ENCODE measurements at regions not wholly inside any gene's neighbourhood (a gene's known extent, or its start where the extent isn't known, plus 50 kb on each side); places are given as distances from the start of the nearest gene placed in this dataset.

GRCh38 chr18:38576916-38577315, 1011.3 kb upstream of the CELF4 start:
- Histone ChIP-seq H3K9me3 (ENCODE audit: control insufficient read depth, low read length) (no peaks in the 10 kb centered on the region), H3K4me1 (ENCODE audit: control insufficient read depth, insufficient read depth, low read length, poor library complexity, severe bottlenecking) (no peaks in the 10 kb centered on the region), H3K27me3 (replicated peaks; ENCODE audit: control insufficient read depth, insufficient read depth, low read length, poor library complexity, severe bottlenecking) (no peaks in the 10 kb centered on the region), H3K4me3 (ENCODE audit: insufficient read depth, low read depth, low read length, poor library complexity, severe bottlenecking) (no peak overlapping the region), H3K36me3 (ENCODE audit: control insufficient read depth, insufficient read depth, low read length) (no peaks in the 10 kb centered on the region), H3K27ac (ENCODE audit: insufficient read depth, low read length, poor library complexity, severe bottlenecking) (peak overlapping the region; percentile 14)
- no peak for DNase-seq

DNA sequence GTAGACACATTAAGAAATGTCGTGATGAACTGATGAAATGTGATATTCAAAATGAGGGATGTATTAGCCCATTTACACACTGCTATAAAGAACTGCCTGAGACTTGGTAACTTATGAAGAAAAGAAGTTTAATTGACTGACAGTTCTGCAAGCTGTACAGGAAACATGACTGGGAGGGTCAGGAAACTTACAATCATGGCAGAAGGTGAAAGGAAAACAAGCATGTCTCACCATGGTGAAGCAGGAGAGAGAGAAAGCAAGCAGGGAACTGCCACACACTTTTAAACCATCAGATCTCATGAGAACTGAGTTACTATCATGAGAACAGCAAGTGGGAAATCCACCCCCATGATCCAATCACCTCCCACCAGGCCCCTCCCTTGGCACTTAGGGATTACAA, 1010.8 kb upstream of the CELF4 start:
- no peaks in the 10 kb centered on the region for H3K9me3 ChIP-seq (ENCODE audit: control insufficient read depth, low read length)
- H3K4me3 ChIP-seq (ENCODE audit: insufficient read depth, low read depth, low read length, poor library complexity, severe bottlenecking) = no peak overlapping the region
- no peaks in the 10 kb centered on the region for H3K27me3 ChIP-seq (replicated peaks; ENCODE audit: control insufficient read depth, insufficient read depth, low read length, poor library complexity, severe bottlenecking)
- peak overlapping the region; percentile 14 for H3K27ac ChIP-seq (ENCODE audit: insufficient read depth, low read length, poor library complexity, severe bottlenecking)
- no peaks in the 10 kb centered on the region for H3K36me3 ChIP-seq (ENCODE audit: control insufficient read depth, insufficient read depth, low read length)
- no peak for DNase-seq
- no peaks in the 10 kb centered on the region for H3K4me1 ChIP-seq (ENCODE audit: control insufficient read depth, insufficient read depth, low read length, poor library complexity, severe bottlenecking)

DNA sequence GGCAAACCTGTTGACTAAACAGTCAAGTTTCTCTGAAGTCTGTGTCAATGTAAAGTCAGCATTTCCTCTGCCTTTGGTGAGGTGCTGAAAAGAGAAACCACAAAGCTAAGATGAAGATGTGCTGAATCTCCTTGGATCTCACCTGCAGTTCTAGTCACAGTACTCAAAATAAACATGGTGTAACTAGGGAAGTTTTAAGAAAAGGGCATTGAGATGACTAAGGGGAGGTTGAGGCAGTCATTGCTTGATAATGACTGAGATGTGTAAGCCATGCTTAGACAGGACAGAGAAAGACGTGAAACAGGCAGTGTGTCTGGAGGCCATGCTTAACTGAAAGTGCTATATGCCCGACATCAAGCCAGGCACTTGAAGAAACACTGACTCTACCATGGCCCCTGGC, 1010.0 kb upstream of the CELF4 start:
- H3K27ac ChIP-seq (ENCODE audit: insufficient read depth, low read length, poor library complexity, severe bottlenecking) = peak overlapping the region; percentile 14
- no peaks in the 10 kb centered on the region for H3K4me1 ChIP-seq (ENCODE audit: control insufficient read depth, insufficient read depth, low read length, poor library complexity, severe bottlenecking)
- DNase-seq = no peak
- no peaks in the 10 kb centered on the region for H3K9me3 ChIP-seq (ENCODE audit: control insufficient read depth, low read length)
- H3K4me3 ChIP-seq (ENCODE audit: insufficient read depth, low read depth, low read length, poor library complexity, severe bottlenecking) = no peak overlapping the region
- H3K27me3 ChIP-seq (replicated peaks; ENCODE audit: control insufficient read depth, insufficient read depth, low read length, poor library complexity, severe bottlenecking) = no peaks in the 10 kb centered on the region
- no peaks in the 10 kb centered on the region for H3K36me3 ChIP-seq (ENCODE audit: control insufficient read depth, insufficient read depth, low read length)

- Histone ChIP-seq H3K4me3 (ENCODE audit: insufficient read depth, low read depth, low read length, poor library complexity, severe bottlenecking) (no peak overlapping the region), H3K27me3 (replicated peaks; ENCODE audit: control insufficient read depth, insufficient read depth, low read length, poor library complexity, severe bottlenecking) (no peaks in the 10 kb centered on the region), H3K4me1 (ENCODE audit: control insufficient read depth, insufficient read depth, low read length, poor library complexity, severe bottlenecking) (no peaks in the 10 kb centered on the region), H3K27ac (ENCODE audit: insufficient read depth, low read length, poor library complexity, severe bottlenecking) (no peak overlapping the region), H3K9me3 (ENCODE audit: control insufficient read depth, low read length) (no peaks in the 10 kb centered on the region), H3K36me3 (ENCODE audit: control insufficient read depth, insufficient read depth, low read length) (no peaks in the 10 kb centered on the region)
- DNase-seq = no peak
Observed at GRCh38 chr18:38575023-38575422, 1009.4 kb upstream of the CELF4 start.

GRCh38 chr18:38572554-38573111, 1007.0 kb upstream of the CELF4 start:
- H3K4me1 ChIP-seq (ENCODE audit: control insufficient read depth, insufficient read depth, low read length, poor library complexity, severe bottlenecking) = no peaks in the 10 kb centered on the region
- no peak overlapping the region for H3K27ac ChIP-seq (ENCODE audit: insufficient read depth, low read length, poor library complexity, severe bottlenecking)
- H3K4me3 ChIP-seq (ENCODE audit: insufficient read depth, low read depth, low read length, poor library complexity, severe bottlenecking) = no peak overlapping the region
- H3K36me3 ChIP-seq (ENCODE audit: control insufficient read depth, insufficient read depth, low read length) = no peaks in the 10 kb centered on the region
- H3K27me3 ChIP-seq (replicated peaks; ENCODE audit: control insufficient read depth, insufficient read depth, low read length, poor library complexity, severe bottlenecking) = no peaks in the 10 kb centered on the region
- no peak for DNase-seq
- no peaks in the 10 kb centered on the region for H3K9me3 ChIP-seq (ENCODE audit: control insufficient read depth, low read length)

GRCh38 chr18:38571651-38572050, 1006.1 kb upstream of the CELF4 start:
- H3K4me3 ChIP-seq (ENCODE audit: insufficient read depth, low read depth, low read length, poor library complexity, severe bottlenecking) = no peak overlapping the region
- H3K27me3 ChIP-seq (replicated peaks; ENCODE audit: control insufficient read depth, insufficient read depth, low read length, poor library complexity, severe bottlenecking) = no peaks in the 10 kb centered on the region
- H3K4me1 ChIP-seq (ENCODE audit: control insufficient read depth, insufficient read depth, low read length, poor library complexity, severe bottlenecking) = no peaks in the 10 kb centered on the region
- H3K27ac ChIP-seq (ENCODE audit: insufficient read depth, low read length, poor library complexity, severe bottlenecking) = no peak overlapping the region
- no peaks in the 10 kb centered on the region for H3K9me3 ChIP-seq (ENCODE audit: control insufficient read depth, low read length)
- DNase-seq = no peak
- no peaks in the 10 kb centered on the region for H3K36me3 ChIP-seq (ENCODE audit: control insufficient read depth, insufficient read depth, low read length)

DNA sequence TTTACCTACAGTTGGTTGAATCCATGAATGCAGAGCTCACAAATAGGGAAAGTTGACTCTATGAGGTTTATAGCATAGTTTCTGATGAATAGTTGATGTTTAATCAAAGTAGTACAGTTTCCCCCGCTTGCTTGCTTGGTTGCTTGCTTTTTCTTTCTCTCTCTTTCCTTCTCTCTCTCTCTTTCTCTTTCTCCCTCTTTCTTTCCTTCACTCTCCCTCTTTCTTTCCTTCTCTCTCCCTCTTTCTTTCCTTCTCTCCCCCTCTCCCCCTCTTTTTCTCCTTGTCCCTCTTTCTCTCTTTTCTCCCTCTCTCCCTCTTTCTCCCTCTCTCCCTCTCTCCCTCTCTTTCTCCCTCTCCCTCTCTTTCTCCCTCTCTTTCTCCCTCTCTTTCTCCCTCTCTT, 999.9 kb upstream of the CELF4 start:
- Histone ChIP-seq H3K36me3 (ENCODE audit: control insufficient read depth, insufficient read depth, low read length) (no peaks in the 10 kb centered on the region), H3K27ac (ENCODE audit: insufficient read depth, low read length, poor library complexity, severe bottlenecking) (no peak overlapping the region), H3K9me3 (ENCODE audit: control insufficient read depth, low read length) (no peaks in the 10 kb centered on the region), H3K27me3 (replicated peaks; ENCODE audit: control insufficient read depth, insufficient read depth, low read length, poor library complexity, severe bottlenecking) (no peaks in the 10 kb centered on the region), H3K4me3 (ENCODE audit: insufficient read depth, low read depth, low read length, poor library complexity, severe bottlenecking) (no peak overlapping the region), H3K4me1 (ENCODE audit: control insufficient read depth, insufficient read depth, low read length, poor library complexity, severe bottlenecking) (no peaks in the 10 kb centered on the region)
- no peak for DNase-seq

DNA sequence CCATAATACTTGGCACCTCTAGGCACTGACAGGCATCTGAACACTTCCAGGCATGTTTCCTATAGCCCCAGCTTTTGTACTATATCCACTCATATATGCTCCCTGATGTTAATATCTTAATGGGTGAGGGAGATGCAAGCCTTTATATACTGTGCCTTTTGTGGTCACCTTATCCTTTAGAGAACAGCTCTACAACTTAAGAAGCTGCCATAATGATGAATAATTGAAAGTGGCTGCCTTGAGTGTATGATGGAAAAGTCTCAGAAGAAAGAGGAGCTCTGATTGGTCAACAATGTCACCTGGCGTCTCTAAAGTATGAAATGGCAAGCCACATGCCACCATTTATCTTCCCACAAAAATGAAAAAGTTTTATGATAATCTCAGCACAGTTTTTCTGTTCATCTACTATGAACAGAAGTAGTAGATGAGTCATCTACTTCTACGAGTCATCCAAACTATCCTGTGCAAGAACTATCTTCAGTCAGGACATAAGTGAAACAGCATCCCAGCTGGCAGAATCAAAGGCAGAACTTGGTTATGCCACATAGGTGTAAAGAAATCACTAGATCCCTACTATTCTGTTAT, 997.9 kb upstream of the CELF4 start:
- Histone ChIP-seq H3K9me3 (ENCODE audit: control insufficient read depth, low read length) (no peaks in the 10 kb centered on the region), H3K36me3 (ENCODE audit: control insufficient read depth, insufficient read depth, low read length) (no peaks in the 10 kb centered on the region), H3K27ac (ENCODE audit: insufficient read depth, low read length, poor library complexity, severe bottlenecking) (no peak overlapping the region), H3K4me1 (ENCODE audit: control insufficient read depth, insufficient read depth, low read length, poor library complexity, severe bottlenecking) (no peaks in the 10 kb centered on the region), H3K4me3 (ENCODE audit: insufficient read depth, low read depth, low read length, poor library complexity, severe bottlenecking) (no peak overlapping the region), H3K27me3 (replicated peaks; ENCODE audit: control insufficient read depth, insufficient read depth, low read length, poor library complexity, severe bottlenecking) (no peaks in the 10 kb centered on the region)
- DNase-seq = no peak

DNA sequence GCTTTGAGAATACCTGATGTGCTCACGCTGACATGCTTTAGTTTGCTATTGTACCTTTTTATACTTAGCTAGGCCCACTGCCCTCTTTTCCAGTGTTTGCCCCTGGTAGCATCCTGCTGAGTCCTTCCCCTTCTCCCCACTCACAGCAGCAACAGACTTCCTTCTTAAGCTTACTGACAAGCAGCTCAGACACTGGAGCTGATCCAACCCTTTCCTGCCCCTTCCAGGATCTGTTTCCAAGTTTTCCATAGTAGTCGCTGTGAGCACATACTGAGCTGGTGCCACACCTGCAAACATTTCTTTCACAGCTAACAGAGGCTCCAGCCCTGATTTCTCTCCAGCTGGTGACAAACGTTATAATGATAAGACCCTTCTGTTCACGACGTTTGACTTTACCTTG, 991.4 kb upstream of the CELF4 start:
- no peak for DNase-seq
- no peaks in the 10 kb centered on the region for H3K27me3 ChIP-seq (replicated peaks; ENCODE audit: control insufficient read depth, insufficient read depth, low read length, poor library complexity, severe bottlenecking)
- H3K4me1 ChIP-seq (ENCODE audit: control insufficient read depth, insufficient read depth, low read length, poor library complexity, severe bottlenecking) = no peaks in the 10 kb centered on the region

DNA sequence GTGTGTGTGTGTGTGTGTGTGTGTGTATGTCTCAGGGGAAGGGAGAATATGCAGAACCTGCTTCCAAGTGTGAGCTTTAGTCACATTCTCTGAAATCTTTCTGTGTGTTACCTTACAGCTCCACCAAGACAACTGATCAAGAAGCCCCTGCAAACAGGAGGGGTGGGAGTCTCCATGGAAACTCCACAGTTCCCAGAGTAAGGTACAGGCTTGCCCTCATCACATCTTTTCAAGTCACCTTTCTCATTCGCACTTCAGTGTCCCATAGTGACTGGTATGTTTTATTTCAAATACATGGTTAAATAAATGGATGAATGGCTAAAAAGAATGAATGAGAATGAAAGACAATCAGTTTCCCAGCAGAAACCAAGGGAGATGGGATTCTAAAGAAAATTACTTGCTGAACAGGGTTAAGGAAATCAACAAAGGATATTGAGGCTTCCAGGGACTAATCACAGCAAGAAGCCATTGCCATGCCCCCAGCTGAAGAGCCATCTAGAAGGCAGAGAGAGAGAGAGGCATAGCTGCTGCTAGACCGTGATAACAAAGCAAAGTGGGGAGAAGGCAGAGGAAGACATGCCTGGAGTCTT, 987.2 kb upstream of the CELF4 start:
- DNase-seq = no peak
- Histone ChIP-seq H3K9me3 (ENCODE audit: control insufficient read depth, low read length) (no peaks in the 10 kb centered on the region), H3K27ac (ENCODE audit: insufficient read depth, low read length, poor library complexity, severe bottlenecking) (no peak overlapping the region), H3K4me3 (ENCODE audit: insufficient read depth, low read depth, low read length, poor library complexity, severe bottlenecking) (no peak overlapping the region), H3K27me3 (replicated peaks; ENCODE audit: control insufficient read depth, insufficient read depth, low read length, poor library complexity, severe bottlenecking) (no peaks in the 10 kb centered on the region), H3K36me3 (ENCODE audit: control insufficient read depth, insufficient read depth, low read length) (no peaks in the 10 kb centered on the region), H3K4me1 (ENCODE audit: control insufficient read depth, insufficient read depth, low read length, poor library complexity, severe bottlenecking) (no peaks in the 10 kb centered on the region)

More for the DNA sequence above, 991.4 kb upstream of the CELF4 start:
- no peaks in the 10 kb centered on the region for H3K9me3 ChIP-seq (ENCODE audit: control insufficient read depth, low read length)
- no peak overlapping the region for H3K4me3 ChIP-seq (ENCODE audit: insufficient read depth, low read depth, low read length, poor library complexity, severe bottlenecking)
- H3K27ac ChIP-seq (ENCODE audit: insufficient read depth, low read length, poor library complexity, severe bottlenecking) = no peak overlapping the region
- no peaks in the 10 kb centered on the region for H3K36me3 ChIP-seq (ENCODE audit: control insufficient read depth, insufficient read depth, low read length)

Data from effector memory CD4-positive, alpha-beta T cell (primary cell).